K562 (cell line): ENCODE measurements at regions not wholly inside any gene's neighbourhood (a gene's known extent, or its start where the extent isn't known, plus 50 kb on each side); places are given as distances from the start of the nearest gene placed in this dataset.

Experiments
- ATAC-seq: fragments of 200-7000 bp; cut with Tn5 transposase; 3 replicates; pipeline ENCODE4 v1.9.1; 2020; ENCODE audit warnings: moderate library complexity
- BruUV-seq: library from RNA; stranded (reverse); fragments of 400-500 nt; replicated peaks from 2 replicates; lab custom pipeline; 2021; lab: Mats Ljungman, UMichigan
- CTCF ChIA-PET: fragments of 300-600 bp; formaldehyde crosslinking; extraction: SDS; loops from one replicate; lab custom pipeline; 2021; ENCODE audit warnings: low intra/inter-chr PET ratio; lab: Yijun Ruan, JAX
- POLR2A ChIA-PET: fragments of 300-600, 350-650 bp; sonication (Branson Sonifier 250); formaldehyde crosslinking; extraction: SDS; loops from one replicate; lab custom pipeline; 2021; ENCODE audit warnings: antibody characterized with exemption, inconsistent platforms; lab: Yijun Ruan, JAX
- DNase-seq, 4 experiments: peaks; one replicate each; pipeline versions ENCODE4 v3.0.0 to v3.0.0-alpha.2; 2011 to 2018; ENCODE audit warnings: low spot score in 3 of 4, mixed read lengths in 3 of 4; ENCODE audit errors: extremely low read depth in 1 of 4
- FAIRE-seq: peaks from 2 replicates; lab custom pipeline; 2011; peaks lifted over from hg19 to GRCh38; lab: Jason Lieb, UNC
- H2AFZ ChIP-seq: 2 replicates; pipeline ENCODE4 v1.6.0; 2011; ENCODE audit warnings: low read depth, low read length, control low read depth, inconsistent platforms
- H3K27ac ChIP-seq: fragments of 200-600 bp; 3 replicates; pipeline ENCODE4 v1.8.0; 2011; ENCODE audit warnings: low read depth, mild to moderate bottlenecking, control low read depth, inconsistent platforms, low read length, moderate library complexity, mixed read lengths; ENCODE audit errors: extremely low read depth
- H3K27me3 ChIP-seq, 2 experiments: fragments of 300-600 bp in 1 of 2; 2 replicates in 1 of 2; 3 replicates in 1 of 2; pipeline versions ENCODE4 v1.6.0 to v1.8.0; 2011; ENCODE audit warnings: inconsistent platforms in 2 of 2, low read length in 2 of 2, mild to moderate bottlenecking in 1 of 2, mixed read lengths in 1 of 2, moderate library complexity in 1 of 2; ENCODE audit not compliant: control insufficient read depth in 2 of 2, insufficient read depth in 2 of 2
- H3K36me3 ChIP-seq: fragments of 300-600 bp; 3 replicates; pipeline ENCODE4 v1.8.0; 2011; ENCODE audit warnings: mild to moderate bottlenecking, low read length, inconsistent platforms; ENCODE audit not compliant: control insufficient read depth, insufficient read depth
- H3K4me1 ChIP-seq, 2 experiments: fragments of 200-600 bp in 1 of 2; replicated peaks in 1 of 2; 2 replicates in 1 of 2; 3 replicates in 1 of 2; pipeline versions ENCODE4 v1.5.1 to v1.8.0; 2011; ENCODE audit warnings: inconsistent platforms in 2 of 2, low read length in 2 of 2, mild to moderate bottlenecking in 1 of 2, mixed read lengths in 1 of 2, moderate library complexity in 1 of 2; ENCODE audit not compliant: control insufficient read depth in 2 of 2, insufficient read depth in 2 of 2
- H3K4me2 ChIP-seq: 2 replicates; pipeline ENCODE4 v1.6.1; 2011; ENCODE audit warnings: low read length, control low read depth, inconsistent platforms, mixed read lengths; ENCODE audit not compliant: insufficient read depth
- H3K4me3 ChIP-seq: fragments of 200-600 bp; sonication (generic), shearing (Covaris generic); 2 replicates; pipeline ENCODE4 v1.5.1; 2016; ENCODE audit warnings: control low read depth, inconsistent platforms
- H3K79me2 ChIP-seq: fragments of 200-600 bp; 3 replicates; pipeline ENCODE4 v1.8.0; 2011; ENCODE audit warnings: low read length, inconsistent platforms; ENCODE audit not compliant: control insufficient read depth, insufficient read depth
- H3K9ac ChIP-seq, 2 experiments: 2 replicates each; pipeline versions ENCODE4 v1.6.0 to v1.6.1; 2011; ENCODE audit warnings: low read depth in 2 of 2, low read length in 2 of 2, control low read depth in 1 of 2, inconsistent platforms in 1 of 2, mild to moderate bottlenecking in 1 of 2, mixed read lengths in 1 of 2; ENCODE audit not compliant: insufficient read depth in 1 of 2
- H3K9me1 ChIP-seq: one replicate; pipeline ENCODE4 v1.6.0; 2011; ENCODE audit warnings: inconsistent platforms, mild to moderate bottlenecking, low read length, moderate library complexity; ENCODE audit not compliant: control insufficient read depth, insufficient read depth
- H3K9me3 ChIP-seq: replicated peaks from 2 replicates; pipeline ENCODE4 v1.5.1; 2011; ENCODE audit warnings: low read depth, low read length, inconsistent platforms; ENCODE audit not compliant: control insufficient read depth, insufficient read depth
- H4K20me1 ChIP-seq: replicated peaks from 2 replicates; pipeline ENCODE4 v1.6.1; 2011; ENCODE audit warnings: low read length, inconsistent platforms, mixed read lengths; ENCODE audit not compliant: control insufficient read depth, insufficient read depth
- EP300 ChIP-seq: IDR thresholded peaks from 2 replicates; pipeline ENCODE4 v1.6.1; 2012; ENCODE audit warnings: low read length, improper control_type of control experiment
- FOXA1 ChIP-seq: fragments of 450-650 bp; IDR thresholded peaks from 2 replicates; pipeline ENCODE4 v1.6.1; 2016; ENCODE audit warnings: mild to moderate bottlenecking, borderline replicate concordance
- NONO ChIP-seq, 2 experiments: fragments of 200-400 bp in 1 of 2; fragments of 450-650 bp in 1 of 2; formaldehyde crosslinking in 1 of 2; IDR thresholded peaks; 2 replicates each; pipeline ENCODE4 v1.6.1; 2017; ENCODE audit warnings: low read depth in 2 of 2, mild to moderate bottlenecking in 2 of 2, moderate library complexity in 2 of 2, low read length in 1 of 2
- RBM17 ChIP-seq: fragments of 200-400 bp; formaldehyde crosslinking; IDR thresholded peaks from 2 replicates; pipeline ENCODE4 v1.6.1; 2017; ENCODE audit warnings: low read depth, mild to moderate bottlenecking, low read length, borderline replicate concordance
- SMAD2 ChIP-seq: fragments of 150-350 bp; IDR thresholded peaks from 2 replicates; pipeline ENCODE4 v1.6.1; 2014; ENCODE audit warnings: low read depth, mild to moderate bottlenecking, low read length
- TRIM25 ChIP-seq: fragments of 450-650 bp; IDR thresholded peaks from 2 replicates; pipeline ENCODE4 v1.7.0; 2016; ENCODE audit warnings: borderline replicate concordance
- WHSC1 ChIP-seq: IDR thresholded peaks from one replicate; pipeline ENCODE4 v1.6.1; 2012; ENCODE audit warnings: low read length, control low read depth, inconsistent platforms
- ZNF146 ChIP-seq: IDR thresholded peaks from one replicate; pipeline ENCODE4 v1.6.1; 2018; ENCODE audit warnings: missing compliant biosample characterization; ENCODE audit not compliant: unreplicated experiment
- ZNF518B ChIP-seq: fragments of 250-450 bp; sonication (Bioruptor Pico); IDR thresholded peaks from 2 replicates; pipeline ENCODE4 v1.5.0; 2021; ENCODE audit warnings: mild to moderate bottlenecking, moderate library complexity
- WGBS: fragments of 100-300 bp; shearing (Covaris generic); methylation state at CpG from one replicate; pipeline ENCODE4 v1.1.6; 2016; ENCODE audit warnings: low coverage, mixed read lengths; ENCODE audit not compliant: insufficient coverage; ENCODE audit errors: missing lambda C conversion rate; 5-methylcytosine and 5-hydroxymethylcytosine counted together
- in situ Hi-C: fragments of 300-500 bp; cut with MboI; formaldehyde crosslinking; loops from 4 replicates; pipeline ENCODE4 v1.15.0; 2018; ENCODE audit warnings: inconsistent platforms, mixed read lengths
- intact Hi-C: fragments of 100-400 bp; cut with micrococcal nuclease; formaldehyde crosslinking; loops from 2 replicates; pipeline ENCODE4 v1.14.2; 2022

- Histone ChIP-seq H3K27me3 (no peaks in the 10 kb centered on the region), H3K9ac (no peak overlapping the region), H3K79me2 (no peaks in the 10 kb centered on the region), H3K4me2 (no peak overlapping the region), H3K27ac (no peak overlapping the region)
- no peak for FAIRE-seq
- CTCF ChIA-PET = no interaction called here
- in situ Hi-C loops = no loop called here
- no peak for TF ChIP-seq WHSC1
- TF ChIP-seq ZNF146 (CRISPR knock-in tag) = no peak
- TF ChIP-seq RBM17 = no peak
- no peak for TF ChIP-seq SMAD2
- TF ChIP-seq, all 486 proteins: peak for 0
- BruUV-seq = no TSS peak
- POLR2A ChIA-PET = no interaction called here
- Histone ChIP-seq H3K36me3 (no peaks in the 10 kb centered on the region), H3K4me3 (no peak overlapping the region), H4K20me1 (no peaks in the 10 kb centered on the region), H3K4me1 (no peaks in the 10 kb centered on the region), H2AFZ (no peak overlapping the region), H3K9me1 (no peaks in the 10 kb centered on the region), H3K9me3 (no peaks in the 10 kb centered on the region)
- 0% methylated on average over 2 of the region's 2 CpGs for WGBS
- intact Hi-C loops = no loop called here
- ATAC-seq (no peak), DNase-seq (no peak)
These were observed 679.6 kb downstream of the USP25 start for GRCh38 chr21:16409352-16409751.

- CTCF ChIA-PET = no interaction called here
These were observed 688.4 kb downstream of the USP25 start for GRCh38 chr21:16418226-16418625.

More at GRCh38 chr21:16418226-16418625, 688.4 kb downstream of the USP25 start:
- Histone ChIP-seq H3K4me2 (no peak overlapping the region), H3K4me3 (no peak overlapping the region), H3K79me2 (no peaks in the 10 kb centered on the region), H3K27me3 (no peaks in the 10 kb centered on the region), H3K27ac (no peak overlapping the region), H3K36me3 (no peaks in the 10 kb centered on the region), H3K9ac (no peak overlapping the region), H2AFZ (no peak overlapping the region), H3K9me1 (no peaks in the 10 kb centered on the region), H4K20me1 (no peaks in the 10 kb centered on the region), H3K9me3 (no peaks in the 10 kb centered on the region), H3K4me1 (no peaks in the 10 kb centered on the region)
- intact Hi-C loops = no loop called here
- in situ Hi-C loops = no loop called here
- ATAC-seq (no peak), DNase-seq (no peak), FAIRE-seq (no peak)
- POLR2A ChIA-PET = no interaction called here
- no TSS peak for BruUV-seq
- 0% methylated on average over 2 of the region's 2 CpGs for WGBS
- TF ChIP-seq EP300 (no peak), ZNF518B (no peak), NONO (IDR thresholded peaks at IDR 0.05; ENCODE audit: low read depth in 2 of 2, low read length in 1 of 2) (no peak), FOXA1 (no peak), TRIM25 (no peak)
